ENCODE measurements at regions not wholly inside any gene's neighbourhood (a gene's known extent, or its start where the extent isn't known, plus 50 kb on each side); places are given as distances from the start of the nearest gene placed in this dataset.
"Not testable (repeated sequence)": the region's sequence is repeated elsewhere in the genome, so short reads cannot be mapped to it uniquely, and the experiment has no call there.

DNA sequence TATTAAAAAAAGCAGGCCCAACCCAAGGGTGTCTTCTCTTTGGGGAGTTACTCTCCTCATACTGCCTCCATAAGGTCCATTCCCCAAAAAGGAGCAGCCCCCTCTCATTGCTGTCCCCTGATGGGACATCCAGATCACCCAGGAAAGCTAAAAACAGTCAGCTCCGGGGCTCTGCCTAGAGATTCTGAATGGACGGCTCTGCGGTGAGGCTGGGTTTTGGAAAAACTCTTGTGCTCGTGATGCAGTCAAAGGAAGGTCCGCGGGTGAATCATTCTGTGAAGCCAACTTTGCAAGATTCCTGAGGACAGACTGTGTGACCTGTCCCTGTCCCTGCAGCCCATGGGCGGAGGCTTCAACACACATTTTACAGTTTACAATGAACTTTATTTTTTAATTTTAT is 351.5 kb downstream of the TYW1 start:
- no peak for DNase-seq (ENCODE audit: low read depth)
- TF ChIP-seq CTCF (IDR thresholded peaks at IDR 0.05; ENCODE audit: control insufficient read depth, extremely low read depth, insufficient read depth) = no peak
- H3K4me3 ChIP-seq (ENCODE audit: low read depth, low read length) = no peak overlapping the region

DNA sequence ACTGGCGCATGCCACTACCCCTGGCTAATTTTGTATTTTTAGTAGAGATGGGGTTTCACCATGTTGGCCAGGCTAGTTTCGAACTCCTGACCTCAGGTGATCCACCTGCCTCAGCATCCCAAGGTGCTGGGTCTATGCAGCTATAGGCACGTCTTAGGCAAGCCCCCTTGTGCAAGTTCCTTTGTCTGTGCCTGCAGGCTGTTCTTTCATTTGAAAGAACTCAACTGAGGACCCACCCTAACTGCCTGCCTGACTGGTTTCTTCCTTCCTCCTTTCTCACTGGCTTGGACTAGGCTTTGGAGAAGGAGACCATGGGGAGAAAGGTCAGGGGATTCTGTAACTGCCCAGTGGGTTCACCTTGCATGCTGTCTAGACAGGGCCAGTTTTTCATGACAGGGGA is 361.0 kb downstream of the TYW1 start:
- DNase-seq (ENCODE audit: low read depth); H3K4me3 ChIP-seq (ENCODE audit: low read depth, low read length): not testable (repeated sequence)

DNA sequence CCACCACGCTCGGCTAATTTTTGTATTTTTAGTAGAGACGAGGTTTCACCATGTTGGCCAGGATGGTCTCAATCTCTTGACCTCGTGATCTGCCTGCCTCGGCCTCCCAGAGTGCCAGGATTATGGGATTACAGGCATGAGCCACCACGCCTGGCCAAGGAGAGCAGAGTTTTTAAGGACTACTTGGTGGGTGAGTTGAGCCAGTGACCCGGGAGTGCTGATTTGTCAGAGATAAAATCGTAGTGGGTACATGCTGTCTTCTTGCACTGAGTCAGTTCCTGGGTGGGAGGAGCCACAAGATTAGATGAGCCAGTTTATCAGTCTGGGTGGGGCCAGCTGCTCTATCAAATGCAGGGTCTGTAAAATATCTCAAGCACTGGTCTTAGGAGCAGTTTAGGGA is 361.7 kb downstream of the TYW1 start:
- not testable (repeated sequence) for H3K4me3 ChIP-seq (ENCODE audit: low read depth, low read length); DNase-seq (ENCODE audit: low read depth)

- not testable (repeated sequence) for H3K4me3 ChIP-seq (ENCODE audit: low read depth, low read length); DNase-seq (ENCODE audit: low read depth)
Observed at GRCh38 chr7:67358738-67359137, 362.1 kb downstream of the TYW1 start.

GRCh38 chr7:67359900-67360299 is 363.3 kb downstream of the TYW1 start:
- TF ChIP-seq CTCF (IDR thresholded peaks at IDR 0.05; ENCODE audit: control insufficient read depth, extremely low read depth, insufficient read depth) = no peak
- H3K4me3 ChIP-seq (ENCODE audit: low read depth, low read length) = no peak overlapping the region
- no peak for DNase-seq (ENCODE audit: low read depth)

GRCh38 chr7:67361150-67361549 is 364.5 kb downstream of the TYW1 start:
- no peak for TF ChIP-seq CTCF (IDR thresholded peaks at IDR 0.05; ENCODE audit: control insufficient read depth, extremely low read depth, insufficient read depth)
- no peak overlapping the region for H3K4me3 ChIP-seq (ENCODE audit: low read depth, low read length)
- DNase-seq (ENCODE audit: low read depth) = no peak

DNA sequence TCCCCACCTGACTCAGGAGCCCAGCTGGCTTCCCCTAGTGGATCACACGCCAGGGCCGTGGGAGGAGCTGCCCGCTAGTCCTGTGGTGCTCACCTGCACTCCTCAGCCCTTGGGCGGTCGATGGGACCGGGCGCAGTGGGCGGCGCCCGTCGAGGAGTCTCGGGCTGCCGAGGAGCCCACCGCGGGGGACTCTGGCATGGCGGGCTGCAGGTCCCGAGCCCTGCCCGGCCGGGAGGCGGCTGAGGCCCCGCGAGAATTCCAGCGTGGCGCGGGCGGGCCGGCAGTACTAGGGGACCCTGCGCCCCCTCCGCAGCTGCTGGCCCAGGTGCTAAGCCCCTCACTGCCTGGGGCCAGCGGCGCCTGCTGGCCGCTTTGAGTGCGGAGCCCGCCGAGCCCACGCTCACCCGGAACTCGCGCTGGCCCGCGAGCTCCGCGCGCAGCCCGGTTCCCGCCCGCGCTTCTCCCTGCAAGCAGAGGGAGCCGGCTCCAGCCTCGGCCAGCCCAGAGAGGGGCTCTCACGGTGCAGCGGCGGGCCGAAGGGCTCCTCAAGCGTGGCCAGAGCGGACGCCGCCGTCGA is 367.9 kb downstream of the TYW1 start:
- TF ChIP-seq CTCF (IDR thresholded peaks at IDR 0.05; ENCODE audit: control insufficient read depth, extremely low read depth, insufficient read depth) = no peak
- no peak for DNase-seq (ENCODE audit: low read depth)
- no peak overlapping the region for H3K4me3 ChIP-seq (ENCODE audit: low read depth, low read length)

- peak; percentile 25 for DNase-seq (ENCODE audit: low read depth)
- peak; percentile 89 for TF ChIP-seq CTCF (IDR thresholded peaks at IDR 0.05; ENCODE audit: control insufficient read depth, extremely low read depth, insufficient read depth)
- H3K4me3 ChIP-seq (ENCODE audit: low read depth, low read length) = no peak overlapping the region
Observed at GRCh38 chr7:67371429-67372305, 375.0 kb downstream of the TYW1 start.

- DNase-seq (ENCODE audit: low read depth) = not testable (repeated sequence)
Observed at GRCh38 chr7:67373389-67373788, 376.8 kb downstream of the TYW1 start.

More at GRCh38 chr7:67373389-67373788, 376.8 kb downstream of the TYW1 start:
- H3K4me3 ChIP-seq (ENCODE audit: low read depth, low read length) = not testable (repeated sequence)

All from LNCaP clone FGC (cell line).